GM19025 (cell line): ENCODE measurements at regions not wholly inside any gene's neighbourhood (a gene's known extent, or its start where the extent isn't known, plus 50 kb on each side); places are given as distances from the start of the nearest gene placed in this dataset.

Experiments used
- ATAC-seq: cut with Tn5 transposase; IDR thresholded peaks from one replicate; pipeline ENCODE4 v1.9.1; 2021; ENCODE audit warnings: mild to moderate bottlenecking, low read depth, moderate library complexity; ENCODE audit not compliant: unreplicated experiment

- no peak for ATAC-seq
These were observed 62.2 kb downstream of the NCOR2 start for GRCh38 chr12:124505001-124505818.

DNA sequence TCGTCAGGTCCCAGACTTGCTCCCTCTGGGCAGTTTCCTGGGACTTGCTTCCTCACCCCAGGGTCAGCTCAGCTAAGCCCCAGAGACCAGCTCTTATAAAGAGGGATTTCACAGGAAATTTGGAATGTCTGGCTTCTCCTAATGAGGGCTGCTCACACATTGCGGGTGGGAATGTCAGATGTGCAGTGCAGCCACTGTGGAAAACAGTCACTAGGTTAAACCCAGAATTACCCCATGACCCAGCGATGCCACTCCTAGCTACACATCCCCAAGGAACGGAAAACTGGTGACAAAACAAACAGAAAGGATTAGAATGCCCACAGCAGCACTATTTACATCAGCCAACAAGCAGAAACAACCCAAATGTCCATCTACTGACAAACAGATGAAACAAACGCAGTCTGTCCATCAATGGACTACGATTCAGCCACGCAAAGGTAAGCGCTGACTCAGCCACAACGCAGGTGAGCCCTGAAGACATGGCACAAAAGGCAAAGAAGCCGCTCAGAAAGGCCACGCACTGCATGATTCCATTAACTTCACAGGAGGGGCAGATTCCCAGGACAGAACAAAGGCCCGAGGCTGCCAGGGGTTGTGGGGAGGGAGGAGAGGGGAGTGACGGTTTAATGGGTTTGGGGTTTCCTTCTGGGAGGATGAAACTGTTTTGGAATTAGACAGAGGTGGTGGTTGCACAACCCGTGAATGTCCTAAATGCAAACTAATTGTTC, 63.0 kb downstream of the NCOR2 start:
- no peak for ATAC-seq

GRCh38 chr12:124503305-124503704, 64.1 kb downstream of the NCOR2 start:
- no peak for ATAC-seq

DNA sequence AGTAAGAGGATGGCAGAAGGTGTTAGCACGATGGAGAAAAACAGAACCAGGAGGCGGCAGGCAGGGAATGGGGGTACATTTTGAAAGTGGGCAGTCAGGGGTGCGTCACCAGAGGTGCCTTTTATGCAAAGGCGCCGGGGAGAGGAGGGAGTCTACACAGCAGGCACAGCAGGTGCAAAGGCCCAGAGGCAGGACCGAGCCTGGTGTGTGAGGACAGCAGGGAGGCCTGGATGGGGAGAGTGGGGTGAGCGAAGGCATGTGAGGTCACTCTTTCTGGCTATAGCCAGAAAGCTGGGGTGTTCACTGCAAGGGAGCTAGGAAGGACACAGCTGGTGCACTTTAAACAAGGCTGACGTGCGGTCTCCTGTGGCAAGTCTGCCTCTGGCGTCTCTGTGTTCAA, 65.0 kb downstream of the NCOR2 start:
- ATAC-seq, result no peak

DNA sequence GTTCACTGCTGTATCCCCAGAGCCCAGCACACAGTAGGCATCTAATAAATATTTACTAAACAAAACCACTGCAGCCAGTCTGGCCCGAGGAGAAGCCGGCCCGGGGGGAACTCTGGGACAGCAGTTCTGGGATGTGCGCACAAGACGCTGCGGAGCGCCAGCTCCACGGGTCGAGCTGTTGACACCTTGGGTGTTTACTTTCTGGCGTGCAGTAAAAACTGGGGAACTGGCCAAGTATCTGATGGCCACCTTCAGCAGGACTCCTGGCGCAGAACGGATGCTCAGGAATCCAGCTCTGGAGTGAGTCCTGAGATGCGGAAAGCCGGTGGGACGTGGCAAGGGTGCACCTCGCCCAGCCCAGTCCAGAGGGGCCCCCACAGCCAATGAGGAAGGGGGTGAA, 65.6 kb downstream of the NCOR2 start:
- no peak for ATAC-seq

- ATAC-seq, result no peak
These were observed 66.3 kb downstream of the NCOR2 start for GRCh38 chr12:124501112-124501561.

GRCh38 chr12:124499898-124500244, 67.5 kb downstream of the NCOR2 start:
- no peak for ATAC-seq

GRCh38 chr12:124499190-124499753, 68.1 kb downstream of the NCOR2 start:
- ATAC-seq, result no peak

- ATAC-seq, result no peak
These were observed 68.9 kb downstream of the NCOR2 start for GRCh38 chr12:124498275-124499189.

GRCh38 chr12:124497658-124498057, 69.8 kb downstream of the NCOR2 start:
- no peak for ATAC-seq

- ATAC-seq, result no peak
These were observed 70.4 kb downstream of the NCOR2 start for GRCh38 chr12:124497039-124497438.

DNA sequence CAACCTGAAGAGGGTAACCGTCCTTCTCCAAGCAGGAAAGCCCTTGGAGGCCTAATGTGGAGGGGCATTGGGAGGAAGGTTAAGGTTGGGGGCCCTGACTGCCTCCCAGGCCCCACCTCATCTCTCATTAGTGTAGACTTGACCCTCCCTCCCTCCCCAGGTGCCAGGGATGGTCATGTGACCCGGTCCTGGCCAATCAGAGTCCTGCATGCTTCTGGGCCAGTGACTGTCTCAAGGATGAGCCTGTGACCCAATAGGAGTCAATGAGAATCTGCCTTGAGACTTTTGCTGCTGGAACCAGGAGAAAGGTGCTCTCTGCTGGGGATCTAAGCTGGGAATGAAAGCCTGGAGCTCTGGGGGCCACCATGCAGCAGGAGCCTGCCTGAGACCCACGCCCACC, 70.8 kb downstream of the NCOR2 start:
- ATAC-seq, result no peak

DNA sequence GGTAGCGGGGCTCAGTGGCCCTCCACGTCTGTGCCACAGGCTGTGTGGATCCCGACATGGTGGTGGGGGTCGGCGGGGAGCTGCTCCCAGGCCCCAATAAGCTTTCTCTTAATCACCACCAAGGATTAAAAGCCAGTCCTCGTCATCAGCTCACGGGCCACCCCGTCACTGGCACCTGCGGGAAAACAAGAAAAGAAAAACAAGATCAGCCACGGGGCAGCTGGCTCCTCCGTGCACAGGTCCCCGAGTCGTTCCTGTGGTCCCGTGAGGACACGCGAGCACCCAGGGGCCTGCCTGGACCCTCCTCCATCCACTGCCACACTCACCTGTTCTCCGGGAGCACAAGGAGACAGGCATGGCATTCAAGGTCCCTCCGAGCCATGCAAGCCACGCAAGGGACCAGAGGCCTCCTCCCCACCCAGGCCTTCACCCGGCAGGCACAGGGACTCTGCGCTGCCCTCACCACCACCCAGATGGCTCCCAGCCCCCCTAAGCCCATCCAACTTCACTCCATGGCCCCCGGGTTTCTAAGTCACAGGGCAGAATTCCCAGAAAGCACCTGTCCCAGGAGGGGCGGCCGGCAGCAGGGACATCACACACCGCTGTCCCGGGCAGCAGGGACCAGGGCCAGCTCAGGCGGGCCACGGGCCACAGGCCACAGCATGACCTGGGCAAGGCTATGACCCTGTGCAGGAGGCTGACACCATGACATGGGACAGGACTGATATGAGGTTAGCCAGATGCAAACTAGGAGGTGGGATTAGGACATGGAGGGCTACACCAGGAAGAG, 72.0 kb downstream of the NCOR2 start:
- no peak for ATAC-seq

GRCh38 chr12:124494751-124495129, 72.7 kb downstream of the NCOR2 start:
- ATAC-seq, result no peak

- ATAC-seq, result peak; percentile 90
These were observed 73.3 kb downstream of the NCOR2 start for GRCh38 chr12:124493809-124494750.

- ATAC-seq, result no peak
These were observed 74.3 kb downstream of the NCOR2 start for GRCh38 chr12:124492879-124493808.

DNA sequence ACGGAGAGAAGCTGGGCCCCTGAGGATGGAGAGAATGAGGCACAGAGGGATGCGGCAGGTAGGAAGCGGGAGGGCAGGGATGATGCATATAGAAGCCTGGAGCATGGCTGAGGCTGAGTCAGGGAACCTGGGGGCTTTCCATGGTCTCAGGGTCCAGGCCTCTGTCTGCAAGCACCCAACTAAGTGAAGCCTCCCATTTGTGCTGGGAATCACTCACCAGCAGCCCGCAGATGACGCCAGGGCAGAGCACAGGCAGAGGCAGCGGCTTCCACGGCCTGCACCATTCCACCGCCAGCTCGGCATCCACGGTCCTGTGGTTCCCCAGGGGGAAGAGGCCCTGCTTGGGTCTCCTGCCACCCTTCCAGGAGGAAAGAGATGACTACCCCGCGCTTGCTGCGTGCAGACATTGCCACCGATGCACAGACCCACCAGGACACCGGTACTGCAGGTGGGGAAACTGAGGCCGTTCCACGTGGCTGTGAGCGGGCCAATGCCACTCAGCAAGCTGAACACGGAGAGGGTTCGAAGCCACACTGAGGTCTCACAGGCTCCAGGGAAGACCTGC, 75.5 kb downstream of the NCOR2 start:
- no peak for ATAC-seq
